ENCODE measurements at regions not wholly inside any gene's neighbourhood (a gene's known extent, or its start where the extent isn't known, plus 50 kb on each side); places are given as distances from the start of the nearest gene placed in this dataset.

DNA sequence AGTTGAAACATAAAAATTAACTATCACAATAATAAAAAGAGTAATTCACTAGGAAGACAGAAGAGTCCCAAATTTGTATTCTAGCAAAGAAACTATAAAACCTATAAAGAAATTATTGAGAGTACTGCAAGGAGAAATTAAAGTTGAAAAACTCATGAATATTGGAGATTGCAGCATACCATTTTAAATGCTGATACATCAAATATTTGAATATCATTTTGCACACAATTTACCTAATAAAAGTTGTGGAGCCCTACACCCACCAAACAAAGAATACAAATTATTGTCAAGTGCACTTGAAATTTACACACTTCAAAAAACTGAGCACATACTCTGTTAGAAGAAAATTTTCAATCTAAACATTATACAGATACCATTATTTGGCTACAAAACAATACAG lies 531.6 kb upstream of the SMIM21 start:
- H3K27me3 ChIP-seq (ENCODE audit: control insufficient read depth in 3 of 3, insufficient read depth in 3 of 3, low read length in 3 of 3) = no peaks in the 10 kb centered on the region
- no peak overlapping the region for H3K4me3 ChIP-seq (ENCODE audit: low read length in 3 of 3)
- no peak overlapping the region for H3K27ac ChIP-seq (ENCODE audit: low read depth, low read length)
- no peaks in the 10 kb centered on the region for H3K4me1 ChIP-seq (ENCODE audit: control insufficient read depth in 3 of 3, insufficient read depth in 3 of 3, low read length in 3 of 3)
- no peaks in the 10 kb centered on the region for H3K36me3 ChIP-seq (ENCODE audit: control insufficient read depth in 3 of 3, insufficient read depth in 3 of 3, low read length in 3 of 3)
- no peak overlapping the region for H3K9ac ChIP-seq (ENCODE audit: low read depth in 1 of 3, low read length in 3 of 3)
- H3K9me3 ChIP-seq (ENCODE audit: control insufficient read depth in 3 of 3, low read length in 3 of 3) = no peaks in the 10 kb centered on the region

DNA sequence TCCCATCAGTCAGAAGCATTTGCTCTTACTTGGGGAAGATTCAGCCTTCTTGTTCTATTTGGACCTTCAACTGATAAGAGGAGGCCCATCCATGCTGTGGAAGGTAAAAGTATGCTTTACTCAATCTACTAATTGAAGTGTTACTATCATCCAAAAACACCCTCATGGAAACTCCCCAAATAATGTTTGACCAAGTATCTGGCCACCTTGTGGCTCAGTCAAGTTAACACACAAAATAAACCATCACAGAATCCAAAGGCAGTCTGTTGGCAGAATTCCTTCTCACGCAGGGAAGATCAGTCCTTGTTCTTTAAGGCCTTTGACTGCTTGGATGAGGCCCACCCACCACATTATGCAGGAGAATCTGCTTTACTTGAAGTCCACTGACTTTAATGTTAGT lies 531.2 kb upstream of the SMIM21 start:
- H3K4me1 ChIP-seq (ENCODE audit: control insufficient read depth in 3 of 3, insufficient read depth in 3 of 3, low read length in 3 of 3) = no peaks in the 10 kb centered on the region
- H3K9me3 ChIP-seq (ENCODE audit: control insufficient read depth in 3 of 3, low read length in 3 of 3) = no peaks in the 10 kb centered on the region
- H3K36me3 ChIP-seq (ENCODE audit: control insufficient read depth in 3 of 3, insufficient read depth in 3 of 3, low read length in 3 of 3) = no peaks in the 10 kb centered on the region
- H3K27ac ChIP-seq (ENCODE audit: low read depth, low read length) = no peak overlapping the region
- no peak overlapping the region for H3K4me3 ChIP-seq (ENCODE audit: low read length in 3 of 3)
- no peaks in the 10 kb centered on the region for H3K27me3 ChIP-seq (ENCODE audit: control insufficient read depth in 3 of 3, insufficient read depth in 3 of 3, low read length in 3 of 3)
- H3K9ac ChIP-seq (ENCODE audit: low read depth in 1 of 3, low read length in 3 of 3) = no peak overlapping the region

- H3K4me3 ChIP-seq (ENCODE audit: low read length in 3 of 3) = no peak overlapping the region
- H3K27me3 ChIP-seq (ENCODE audit: control insufficient read depth in 3 of 3, insufficient read depth in 3 of 3, low read length in 3 of 3) = no peaks in the 10 kb centered on the region
- peaks cover 2 to 7% (median 3%) of the 10 kb centered on the region in 3 donors for H3K9me3 ChIP-seq (ENCODE audit: control insufficient read depth in 3 of 3, low read length in 3 of 3)
- no peaks in the 10 kb centered on the region for H3K36me3 ChIP-seq (ENCODE audit: control insufficient read depth in 3 of 3, insufficient read depth in 3 of 3, low read length in 3 of 3)
- no peaks in the 10 kb centered on the region for H3K4me1 ChIP-seq (ENCODE audit: control insufficient read depth in 3 of 3, insufficient read depth in 3 of 3, low read length in 3 of 3)
- H3K9ac ChIP-seq (ENCODE audit: low read depth in 1 of 3, low read length in 3 of 3) = no peak overlapping the region
- H3K27ac ChIP-seq (ENCODE audit: low read depth, low read length) = no peak overlapping the region
Measured at GRCh38 chr18:75945265-75945933, 517.9 kb upstream of the SMIM21 start.

DNA sequence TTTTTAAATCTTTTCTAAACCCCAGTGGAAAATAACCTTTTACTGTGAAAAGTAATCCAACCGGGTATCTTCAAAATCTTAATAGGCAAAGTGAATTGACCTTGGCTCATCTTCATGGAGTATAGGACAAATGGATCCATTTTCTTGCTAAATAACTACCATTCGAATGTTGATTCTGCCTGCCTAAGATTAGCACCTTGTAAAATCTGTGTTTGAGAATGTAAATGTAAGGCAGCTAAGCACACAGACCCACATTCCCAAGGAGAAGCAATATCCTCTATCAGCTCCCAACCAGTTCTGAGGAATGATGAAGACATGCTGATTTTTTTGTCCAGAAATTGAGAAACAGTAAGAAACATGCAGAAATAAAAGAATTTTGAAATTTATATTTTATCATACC lies 509.8 kb upstream of the SMIM21 start:
- Histone ChIP-seq H3K36me3 (ENCODE audit: control insufficient read depth in 3 of 3, insufficient read depth in 3 of 3, low read length in 3 of 3) (no peaks in the 10 kb centered on the region), H3K9ac (ENCODE audit: low read depth in 1 of 3, low read length in 3 of 3) (no peak overlapping the region), H3K4me1 (ENCODE audit: control insufficient read depth in 3 of 3, insufficient read depth in 3 of 3, low read length in 3 of 3) (no peaks in the 10 kb centered on the region), H3K27me3 (ENCODE audit: control insufficient read depth in 3 of 3, insufficient read depth in 3 of 3, low read length in 3 of 3) (no peaks in the 10 kb centered on the region), H3K4me3 (ENCODE audit: low read length in 3 of 3) (no peak overlapping the region), H3K27ac (ENCODE audit: low read depth, low read length) (no peak overlapping the region), H3K9me3 (ENCODE audit: control insufficient read depth in 3 of 3, low read length in 3 of 3) (peaks cover 2 to 3% (median 3%) of the 10 kb centered on the region in 3 donors)

DNA sequence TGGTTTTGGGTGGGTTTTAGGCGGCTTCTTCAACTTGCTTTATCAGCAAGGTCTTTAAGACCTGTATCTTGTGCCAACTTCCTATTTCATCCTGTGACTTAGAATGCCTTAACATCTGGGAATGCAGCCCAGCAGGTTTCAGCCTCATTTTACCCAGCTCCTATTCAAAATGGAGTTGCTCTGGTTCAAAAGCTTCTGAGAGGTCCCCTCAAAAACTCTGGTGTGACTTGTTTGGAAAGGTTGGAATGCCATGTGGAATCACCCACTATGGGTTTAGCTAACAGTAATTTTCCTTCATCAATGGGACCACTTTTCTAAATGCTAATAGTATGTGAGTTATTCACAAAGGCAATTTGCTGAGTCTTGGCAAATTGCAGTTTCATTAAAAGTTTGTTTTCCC lies 509.4 kb upstream of the SMIM21 start:
- peaks cover 2 to 3% (median 3%) of the 10 kb centered on the region in 3 donors for H3K9me3 ChIP-seq (ENCODE audit: control insufficient read depth in 3 of 3, low read length in 3 of 3)
- no peak overlapping the region for H3K4me3 ChIP-seq (ENCODE audit: low read length in 3 of 3)
- H3K4me1 ChIP-seq (ENCODE audit: control insufficient read depth in 3 of 3, insufficient read depth in 3 of 3, low read length in 3 of 3) = no peaks in the 10 kb centered on the region
- no peaks in the 10 kb centered on the region for H3K27me3 ChIP-seq (ENCODE audit: control insufficient read depth in 3 of 3, insufficient read depth in 3 of 3, low read length in 3 of 3)
- H3K36me3 ChIP-seq (ENCODE audit: control insufficient read depth in 3 of 3, insufficient read depth in 3 of 3, low read length in 3 of 3) = no peaks in the 10 kb centered on the region
- H3K27ac ChIP-seq (ENCODE audit: low read depth, low read length) = no peak overlapping the region
- H3K9ac ChIP-seq (ENCODE audit: low read depth in 1 of 3, low read length in 3 of 3) = no peak overlapping the region

- no peaks in the 10 kb centered on the region for H3K4me1 ChIP-seq (ENCODE audit: control insufficient read depth in 3 of 3, insufficient read depth in 3 of 3, low read length in 3 of 3)
- no peaks in the 10 kb centered on the region for H3K36me3 ChIP-seq (ENCODE audit: control insufficient read depth in 3 of 3, insufficient read depth in 3 of 3, low read length in 3 of 3)
- H3K9ac ChIP-seq (ENCODE audit: low read depth in 1 of 3, low read length in 3 of 3) = no peak overlapping the region
- H3K9me3 ChIP-seq (ENCODE audit: control insufficient read depth in 3 of 3, low read length in 3 of 3) = no peaks in the 10 kb centered on the region
- H3K27me3 ChIP-seq (ENCODE audit: control insufficient read depth in 3 of 3, insufficient read depth in 3 of 3, low read length in 3 of 3) = no peaks in the 10 kb centered on the region
- H3K4me3 ChIP-seq (ENCODE audit: low read length in 3 of 3) = no peak overlapping the region
- no peak overlapping the region for H3K27ac ChIP-seq (ENCODE audit: low read depth, low read length)
Measured at GRCh38 chr18:75931079-75931478, 503.6 kb upstream of the SMIM21 start.

GRCh38 chr18:75928706-75929105 lies 501.2 kb upstream of the SMIM21 start:
- Histone ChIP-seq H3K4me1 (ENCODE audit: control insufficient read depth in 3 of 3, insufficient read depth in 3 of 3, low read length in 3 of 3) (peaks cover under 1 to 3% (median 1%) of the 10 kb centered on the region in 3 donors), H3K27me3 (ENCODE audit: control insufficient read depth in 3 of 3, insufficient read depth in 3 of 3, low read length in 3 of 3) (no peaks in the 10 kb centered on the region), H3K9me3 (ENCODE audit: control insufficient read depth in 3 of 3, low read length in 3 of 3) (no peaks in the 10 kb centered on the region), H3K36me3 (ENCODE audit: control insufficient read depth in 3 of 3, insufficient read depth in 3 of 3, low read length in 3 of 3) (no peaks in the 10 kb centered on the region), H3K4me3 (ENCODE audit: low read length in 3 of 3) (no peak overlapping the region), H3K9ac (ENCODE audit: low read depth in 1 of 3, low read length in 3 of 3) (no peak overlapping the region), H3K27ac (ENCODE audit: low read depth, low read length) (no peak overlapping the region)

DNA sequence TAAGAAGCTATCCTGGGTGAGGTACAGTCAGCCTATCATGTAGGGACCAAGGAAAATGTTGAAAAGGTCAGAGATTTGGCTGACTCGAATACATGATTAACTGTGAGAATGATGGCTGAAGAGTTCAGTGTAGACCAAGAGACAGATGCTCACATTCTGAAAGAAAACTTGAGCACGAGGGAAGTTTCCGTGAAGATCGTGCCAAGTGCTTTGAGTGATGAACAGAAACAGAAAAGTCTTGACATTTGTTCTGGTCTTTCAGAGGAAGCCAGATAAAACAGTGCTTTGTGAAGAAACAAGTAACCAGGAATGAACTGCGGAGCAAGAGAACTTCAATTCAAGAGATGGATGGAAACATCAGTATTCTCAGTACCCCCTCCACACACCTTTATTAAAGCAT lies 500.3 kb upstream of the SMIM21 start:
- H3K9ac ChIP-seq (ENCODE audit: low read depth in 1 of 3, low read length in 3 of 3) = no peak overlapping the region
- H3K27ac ChIP-seq (ENCODE audit: low read depth, low read length) = no peak overlapping the region
- H3K27me3 ChIP-seq (ENCODE audit: control insufficient read depth in 3 of 3, insufficient read depth in 3 of 3, low read length in 3 of 3) = no peaks in the 10 kb centered on the region
- peaks cover 7 to 10% (median 7%) of the 10 kb centered on the region in 3 donors for H3K4me1 ChIP-seq (ENCODE audit: control insufficient read depth in 3 of 3, insufficient read depth in 3 of 3, low read length in 3 of 3)
- H3K9me3 ChIP-seq (ENCODE audit: control insufficient read depth in 3 of 3, low read length in 3 of 3) = no peaks in the 10 kb centered on the region
- H3K4me3 ChIP-seq (ENCODE audit: low read length in 3 of 3) = no peak overlapping the region
- H3K36me3 ChIP-seq (ENCODE audit: control insufficient read depth in 3 of 3, insufficient read depth in 3 of 3, low read length in 3 of 3) = no peaks in the 10 kb centered on the region

DNA sequence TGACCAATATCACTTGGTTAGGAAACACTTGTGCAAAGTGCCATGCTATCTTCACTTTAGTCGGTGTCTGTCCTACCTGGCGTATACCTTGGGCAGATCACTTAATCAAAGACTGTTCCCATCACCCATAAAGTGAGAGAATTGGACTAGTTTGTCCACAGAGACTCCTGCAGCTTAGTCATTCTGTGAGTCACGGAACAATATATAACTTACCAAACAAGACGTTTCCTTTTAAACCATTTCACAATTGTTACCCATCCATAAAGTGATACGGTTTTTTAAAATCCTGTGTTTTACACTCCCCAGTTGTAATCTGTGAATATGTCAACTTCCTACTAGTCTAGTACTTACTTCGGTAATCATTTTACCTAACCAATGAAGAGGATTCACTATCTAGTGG lies 499.3 kb upstream of the SMIM21 start:
- no peak overlapping the region for H3K27ac ChIP-seq (ENCODE audit: low read depth, low read length)
- H3K27me3 ChIP-seq (ENCODE audit: control insufficient read depth in 3 of 3, insufficient read depth in 3 of 3, low read length in 3 of 3) = no peaks in the 10 kb centered on the region
- H3K36me3 ChIP-seq (ENCODE audit: control insufficient read depth in 3 of 3, insufficient read depth in 3 of 3, low read length in 3 of 3) = no peaks in the 10 kb centered on the region
- H3K9me3 ChIP-seq (ENCODE audit: control insufficient read depth in 3 of 3, low read length in 3 of 3) = no peaks in the 10 kb centered on the region
- H3K4me1 ChIP-seq (ENCODE audit: control insufficient read depth in 3 of 3, insufficient read depth in 3 of 3, low read length in 3 of 3) = peaks cover 7 to 13% (median 9%) of the 10 kb centered on the region in 3 donors
- no peak overlapping the region for H3K9ac ChIP-seq (ENCODE audit: low read depth in 1 of 3, low read length in 3 of 3)
- no peak overlapping the region for H3K4me3 ChIP-seq (ENCODE audit: low read length in 3 of 3)

DNA sequence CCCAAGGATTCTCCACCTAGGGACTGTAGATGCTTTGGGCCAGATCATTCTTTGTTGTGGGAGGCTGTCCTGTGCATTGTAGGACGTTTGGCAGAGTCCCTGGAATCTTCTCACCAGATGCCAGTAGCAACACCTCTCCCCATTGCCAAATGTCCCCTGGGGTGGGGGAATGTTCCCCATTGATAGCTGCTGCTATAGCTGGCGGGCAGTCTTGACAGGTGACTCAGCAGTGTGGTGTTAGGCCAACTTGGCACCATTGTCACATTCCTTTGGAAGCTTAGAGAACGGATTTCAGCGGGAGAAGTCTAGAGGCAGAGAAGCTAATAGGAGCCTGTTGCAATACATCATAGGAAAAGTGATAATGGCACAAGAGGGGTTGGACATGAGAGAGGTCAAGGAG lies 495.7 kb upstream of the SMIM21 start:
- H3K9me3 ChIP-seq (ENCODE audit: control insufficient read depth in 3 of 3, low read length in 3 of 3) = no peaks in the 10 kb centered on the region
- no peaks in the 10 kb centered on the region for H3K36me3 ChIP-seq (ENCODE audit: control insufficient read depth in 3 of 3, insufficient read depth in 3 of 3, low read length in 3 of 3)
- H3K4me3 ChIP-seq (ENCODE audit: low read length in 3 of 3) = no peak overlapping the region
- no peak overlapping the region for H3K27ac ChIP-seq (ENCODE audit: low read depth, low read length)
- peaks cover 7 to 13% (median 9%) of the 10 kb centered on the region in 3 donors for H3K4me1 ChIP-seq (ENCODE audit: control insufficient read depth in 3 of 3, insufficient read depth in 3 of 3, low read length in 3 of 3)
- peaks cover 0 to under 1% (median 0%) of the 10 kb centered on the region in 3 donors for H3K27me3 ChIP-seq (ENCODE audit: control insufficient read depth in 3 of 3, insufficient read depth in 3 of 3, low read length in 3 of 3)
- no peak overlapping the region for H3K9ac ChIP-seq (ENCODE audit: low read depth in 1 of 3, low read length in 3 of 3)
